Lung (tissue), 11 donors: ENCODE measurements at regions not wholly inside any gene's neighbourhood (a gene's known extent, or its start where the extent isn't known, plus 50 kb on each side); places are given as distances from the start of the nearest gene placed in this dataset.

Experiments used
- ATAC-seq: fragments of 200-7000 bp; cut with Tn5 transposase; one replicate; pipeline ENCODE4 v1.9.1; 2020; ENCODE audit warnings: moderate number of reproducible peaks; ENCODE audit not compliant: insufficient read depth, low FRiP score
- DNase-seq, 3 donors: peaks; one replicate each; pipeline ENCODE4 v3.0.0-alpha.2; 2013 to 2017
- H3K27ac ChIP-seq, 2 donors: one replicate each; pipeline ENCODE4 v1.5.1; 2013; ENCODE audit warnings: mild to moderate bottlenecking in 2 of 2, moderate library complexity in 2 of 2, control low read depth in 1 of 2, inconsistent platforms in 1 of 2, low read depth in 1 of 2, low read length in 1 of 2
- H3K27me3 ChIP-seq, 3 donors: one replicate each; pipeline ENCODE4 v1.5.1; 2013; ENCODE audit warnings: low read length in 2 of 3; ENCODE audit not compliant: control insufficient read depth in 3 of 3, insufficient read depth in 3 of 3
- H3K36me3 ChIP-seq, 4 donors: one replicate each; pipeline ENCODE4 v1.5.1; 2013; ENCODE audit warnings: low read length in 4 of 4, mild to moderate bottlenecking in 1 of 4, moderate library complexity in 1 of 4; ENCODE audit not compliant: control insufficient read depth in 4 of 4, insufficient read depth in 4 of 4
- H3K4me1 ChIP-seq, 5 donors: one replicate each; pipeline ENCODE4 v1.5.1; 2013; ENCODE audit warnings: low read length in 5 of 5, mild to moderate bottlenecking in 2 of 5, moderate library complexity in 1 of 5; ENCODE audit not compliant: control insufficient read depth in 5 of 5, insufficient read depth in 5 of 5
- H3K4me3 ChIP-seq: one replicate; pipeline ENCODE4 v1.5.1; 2013; ENCODE audit warnings: mild to moderate bottlenecking, control low read depth, moderate library complexity
- H3K9ac ChIP-seq, 2 donors: one replicate each; pipeline ENCODE4 v1.5.1; 2013; ENCODE audit warnings: low read length in 2 of 2, control low read depth in 1 of 2; ENCODE audit not compliant: insufficient read depth in 1 of 2
- H3K9me3 ChIP-seq, 4 donors: one replicate each; pipeline ENCODE4 v1.5.1; 2013; ENCODE audit warnings: low read length in 3 of 4, mild to moderate bottlenecking in 1 of 4, moderate library complexity in 1 of 4; ENCODE audit not compliant: control insufficient read depth in 4 of 4, insufficient read depth in 3 of 4
- whole genome bisulfite sequencing, 2 donors: extraction: QIAGEN DNeasy Blood & Tissue Kit; methylation state at CpG; one replicate each; pipeline ENCODE4 v1.1.7; 2013; 5-methylcytosine and 5-hydroxymethylcytosine counted together
- TF ChIP-seq, protein P1 (sequence below): IDR thresholded peaks from 2 replicates; pipeline ENCODE4 v1.5.1; 2012; ENCODE audit warnings: mild to moderate bottlenecking; ENCODE audit errors: control extremely low read depth, extremely low read depth
- donor health status: control.
- donor health status: control.
- donor health status: Bipolar disorder and iron deficiency.
- donor health status: healthy.
- donor health status: DM: yes; HTN: yes; CAD: no.

DNA sequence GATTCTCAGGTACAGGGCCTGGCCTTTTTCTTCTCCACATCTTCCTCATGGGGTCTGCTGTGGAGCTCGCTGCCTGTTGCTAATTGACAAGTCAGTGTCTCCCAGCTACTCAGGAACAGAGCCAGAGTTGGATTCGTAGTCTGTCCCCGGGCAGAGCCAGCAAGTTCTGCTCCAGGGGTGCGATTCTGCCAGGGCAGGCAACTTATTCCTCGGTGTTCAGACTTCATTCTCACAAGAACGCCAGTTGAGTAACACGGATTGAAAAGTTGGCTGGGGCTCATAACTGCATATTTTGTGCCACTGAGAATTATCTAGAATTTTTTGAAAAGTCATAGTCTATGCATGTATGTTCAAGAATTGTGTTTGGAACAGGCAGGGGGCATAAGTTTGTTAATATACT, 336.7 kb upstream of the NPVF start:
- ATAC-seq (no peak), DNase-seq (peak in 1 of 3 donors; percentile 51)
- no peak overlapping the region for H3K27ac ChIP-seq
- no peak overlapping the region for H3K4me3 ChIP-seq
- H3K36me3 ChIP-seq: no peaks in the 10 kb centered on the region
- TF ChIP-seq, protein P1, sequence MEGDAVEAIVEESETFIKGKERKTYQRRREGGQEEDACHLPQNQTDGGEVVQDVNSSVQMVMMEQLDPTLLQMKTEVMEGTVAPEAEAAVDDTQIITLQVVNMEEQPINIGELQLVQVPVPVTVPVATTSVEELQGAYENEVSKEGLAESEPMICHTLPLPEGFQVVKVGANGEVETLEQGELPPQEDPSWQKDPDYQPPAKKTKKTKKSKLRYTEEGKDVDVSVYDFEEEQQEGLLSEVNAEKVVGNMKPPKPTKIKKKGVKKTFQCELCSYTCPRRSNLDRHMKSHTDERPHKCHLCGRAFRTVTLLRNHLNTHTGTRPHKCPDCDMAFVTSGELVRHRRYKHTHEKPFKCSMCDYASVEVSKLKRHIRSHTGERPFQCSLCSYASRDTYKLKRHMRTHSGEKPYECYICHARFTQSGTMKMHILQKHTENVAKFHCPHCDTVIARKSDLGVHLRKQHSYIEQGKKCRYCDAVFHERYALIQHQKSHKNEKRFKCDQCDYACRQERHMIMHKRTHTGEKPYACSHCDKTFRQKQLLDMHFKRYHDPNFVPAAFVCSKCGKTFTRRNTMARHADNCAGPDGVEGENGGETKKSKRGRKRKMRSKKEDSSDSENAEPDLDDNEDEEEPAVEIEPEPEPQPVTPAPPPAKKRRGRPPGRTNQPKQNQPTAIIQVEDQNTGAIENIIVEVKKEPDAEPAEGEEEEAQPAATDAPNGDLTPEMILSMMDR: no peak
- 75 to 88% methylated on average over 7 of the region's 7 CpGs for WGBS, 2 donors
- peaks cover 0 to 43% (median 7%) of the 10 kb centered on the region in 5 donors for H3K4me1 ChIP-seq
- H3K9ac ChIP-seq: peak overlapping the region in 1 of 2 donors; percentile 75
- no peaks in the 10 kb centered on the region for H3K9me3 ChIP-seq
- no peaks in the 10 kb centered on the region for H3K27me3 ChIP-seq

DNA sequence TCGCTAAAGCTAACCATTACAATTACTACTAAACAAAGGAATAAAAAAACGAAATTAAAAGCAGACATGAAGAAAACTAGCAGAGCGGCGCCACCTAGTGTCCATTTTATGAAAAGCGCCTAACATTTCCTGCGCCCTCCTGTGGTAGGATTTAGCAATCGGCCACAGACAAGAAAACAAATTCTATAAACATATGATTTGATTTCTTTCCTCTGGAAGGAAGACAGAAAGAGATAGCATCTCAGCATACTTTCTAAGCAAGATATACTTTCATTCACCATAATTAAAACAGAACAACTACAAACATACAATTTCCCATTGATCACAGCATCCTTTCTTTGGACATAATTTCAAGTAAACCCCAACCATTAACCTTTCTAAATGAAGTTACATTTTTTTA, 337.7 kb upstream of the NPVF start:
- DNase-seq (peak; percentile 88 to 92 (median 92)), ATAC-seq (peak; percentile 76)
- 0% methylated on average over 7 of the region's 7 CpGs for WGBS, 2 donors
- Histone ChIP-seq H3K27me3 (no peaks in the 10 kb centered on the region), H3K27ac (no peak overlapping the region), H3K4me3 (no peak overlapping the region), H3K4me1 (peaks cover 0 to 43% (median 2%) of the 10 kb centered on the region in 5 donors), H3K9ac (peak overlapping the region in 1 of 2 donors; percentile 75), H3K9me3 (no peaks in the 10 kb centered on the region), H3K36me3 (no peaks in the 10 kb centered on the region)
- TF ChIP-seq, protein P1: peak; percentile 100

DNA sequence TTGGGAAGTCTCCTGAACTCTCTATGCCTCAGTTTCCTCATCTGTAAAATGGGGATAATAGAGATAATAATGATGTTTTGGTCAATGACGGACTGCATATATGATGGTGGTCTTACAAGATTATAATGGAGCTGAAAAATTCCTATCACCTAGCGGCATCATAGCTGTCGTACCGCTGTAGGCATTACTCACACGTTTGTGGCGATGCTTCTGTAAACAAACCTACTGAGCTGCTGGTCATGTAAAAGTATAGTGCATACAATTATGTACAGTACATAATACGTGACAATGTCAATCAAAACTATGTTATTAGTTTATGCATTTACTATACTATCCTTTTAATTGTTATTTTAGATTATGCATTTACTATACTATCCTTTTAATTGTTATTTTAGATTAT, 339.1 kb upstream of the NPVF start:
- H3K27me3 ChIP-seq: no peaks in the 10 kb centered on the region
- H3K36me3 ChIP-seq: no peaks in the 10 kb centered on the region
- H3K4me3 ChIP-seq: no peak overlapping the region
- no peak overlapping the region for H3K27ac ChIP-seq
- TF ChIP-seq, protein P1: no peak
- DNase-seq: no peak
- no peak for ATAC-seq
- WGBS, 2 donors: 94 to 97% methylated on average over 7 of the region's 7 CpGs
- H3K4me1 ChIP-seq: peaks cover 0 to 30% (median 0%) of the 10 kb centered on the region in 5 donors
- no peak overlapping the region for H3K9ac ChIP-seq
- no peaks in the 10 kb centered on the region for H3K9me3 ChIP-seq

DNA sequence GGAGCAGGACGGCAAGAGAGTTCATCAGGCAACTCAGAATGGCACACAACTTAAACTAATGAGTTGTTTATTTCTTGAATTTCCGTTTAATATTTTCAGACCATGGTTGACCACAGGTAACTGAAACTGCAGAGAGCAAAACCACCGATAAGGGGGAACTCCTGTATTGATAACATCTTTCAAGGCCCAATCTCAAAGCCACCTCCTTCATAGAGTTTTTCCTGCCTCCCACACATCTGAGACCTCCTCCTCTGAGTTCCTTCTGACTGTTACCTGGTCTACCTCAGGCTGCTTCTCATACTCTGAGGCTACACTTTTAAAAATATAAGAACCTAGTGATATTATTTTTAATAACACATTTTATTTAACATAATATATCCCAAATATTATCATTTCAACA, 341.5 kb upstream of the NPVF start:
- Histone ChIP-seq H3K27ac (no peak overlapping the region), H3K4me3 (no peak overlapping the region), H3K9ac (no peak overlapping the region), H3K4me1 (peaks cover 0 to 26% (median 6%) of the 10 kb centered on the region in 5 donors), H3K9me3 (no peaks in the 10 kb centered on the region), H3K27me3 (no peaks in the 10 kb centered on the region), H3K36me3 (no peaks in the 10 kb centered on the region)
- 47 to 58% methylated on average over 3 of the region's 3 CpGs for WGBS, 2 donors
- TF ChIP-seq, protein P1: no peak
- no peak for ATAC-seq
- no peak for DNase-seq
